GM21717 (cell line): ENCODE measurements at regions not wholly inside any gene's neighbourhood (a gene's known extent, or its start where the extent isn't known, plus 50 kb on each side); places are given as distances from the start of the nearest gene placed in this dataset.
"Not testable (repeated sequence)": the region's sequence is repeated elsewhere in the genome, so short reads cannot be mapped to it uniquely, and the experiment has no call there.

Experiments
- ATAC-seq: cut with Tn5 transposase; IDR thresholded peaks from one replicate; pipeline ENCODE4 v1.9.1; 2021; ENCODE audit warnings: mild to moderate bottlenecking, moderate library complexity; ENCODE audit not compliant: unreplicated experiment

GRCh38 chr7:85384392-85384791 is 197.5 kb upstream of the SEMA3D start:
- no peak for ATAC-seq

GRCh38 chr7:85381212-85381611 is 194.4 kb upstream of the SEMA3D start:
- no peak for ATAC-seq

DNA sequence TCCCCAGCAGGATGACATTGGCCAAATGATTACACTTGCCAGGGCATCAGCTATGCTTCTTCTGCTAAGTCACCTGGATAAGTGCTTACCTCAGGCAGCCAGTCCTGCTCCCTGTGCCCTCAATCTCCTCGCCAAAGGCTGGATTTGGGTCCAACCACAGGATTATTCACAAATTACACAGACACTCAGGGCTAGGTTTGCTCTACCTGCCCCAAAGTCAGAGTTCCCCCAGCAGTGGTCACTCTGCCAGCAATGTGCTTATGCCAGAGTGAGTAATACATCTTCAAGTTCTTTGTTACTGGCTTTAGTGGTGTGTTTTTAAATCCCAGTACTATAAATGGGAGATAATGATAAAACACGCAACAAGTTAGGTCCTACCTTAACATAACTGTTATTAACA is 189.7 kb upstream of the SEMA3D start:
- no peak for ATAC-seq

GRCh38 chr7:85356916-85357315 is 170.1 kb upstream of the SEMA3D start:
- ATAC-seq = no peak

- peak; percentile 72 for ATAC-seq
Observed at GRCh38 chr7:85343484-85343883, 156.6 kb upstream of the SEMA3D start.

- ATAC-seq = no peak
Observed at GRCh38 chr7:85342781-85343180, 155.9 kb upstream of the SEMA3D start.

DNA sequence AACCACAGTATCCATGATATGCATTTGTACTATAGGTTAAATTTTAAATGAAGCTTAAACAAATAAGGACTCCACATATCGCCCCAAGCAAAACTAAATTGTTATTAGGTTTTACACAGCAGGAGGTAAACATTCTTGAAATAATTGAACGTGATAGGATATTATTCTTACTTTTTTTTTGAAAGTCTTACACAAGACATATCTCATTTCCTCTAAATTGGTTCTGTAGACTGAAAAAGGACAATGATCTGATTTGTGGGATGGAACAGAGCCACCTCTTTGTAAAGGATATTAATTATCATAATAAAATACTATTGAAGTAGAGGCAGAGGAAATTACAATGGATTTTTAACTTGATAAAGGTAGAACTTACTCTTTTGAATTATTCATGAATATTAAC is 155.1 kb upstream of the SEMA3D start:
- ATAC-seq = no peak

GRCh38 chr7:85341121-85341520 is 154.3 kb upstream of the SEMA3D start:
- no peak for ATAC-seq

DNA sequence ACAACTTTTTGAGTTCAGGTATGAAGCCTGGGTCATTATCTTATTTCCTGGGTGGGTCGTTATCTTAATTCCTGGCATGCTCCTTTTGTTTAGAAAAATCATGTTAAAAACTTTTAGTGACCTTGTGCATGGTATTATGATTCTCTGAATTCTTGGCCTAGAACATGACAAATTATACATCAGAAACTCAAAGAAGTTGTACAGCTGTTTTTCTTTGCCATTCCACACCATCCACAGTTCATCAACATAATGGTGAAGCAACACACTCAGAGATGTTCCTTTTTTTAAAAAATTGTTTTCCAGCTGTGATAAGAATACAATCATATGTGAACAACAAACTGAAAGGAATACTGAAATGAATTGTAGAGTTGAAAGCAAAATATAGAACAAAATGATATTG is 149.2 kb upstream of the SEMA3D start:
- no peak for ATAC-seq

DNA sequence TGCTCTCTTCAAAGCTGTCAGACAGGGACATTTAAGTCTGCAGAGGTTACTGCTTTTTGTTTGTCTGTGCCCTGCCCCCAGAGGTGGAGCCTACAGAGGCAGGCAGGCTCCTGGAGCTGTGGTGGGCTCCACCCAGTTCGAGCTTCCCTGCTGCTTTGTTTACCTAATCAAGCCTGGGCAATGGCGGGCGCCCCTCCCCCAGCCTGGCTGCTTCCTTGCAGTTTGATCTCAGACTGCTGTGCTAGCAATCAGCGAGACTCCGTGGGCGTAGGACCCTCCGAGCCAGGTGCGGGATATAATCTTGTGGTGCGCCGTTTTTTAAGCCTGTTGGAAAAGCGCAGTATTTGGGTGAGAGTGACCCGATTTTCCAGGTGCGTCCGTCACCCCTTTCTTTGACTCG is 148.3 kb upstream of the SEMA3D start:
- ATAC-seq = not testable (repeated sequence)

DNA sequence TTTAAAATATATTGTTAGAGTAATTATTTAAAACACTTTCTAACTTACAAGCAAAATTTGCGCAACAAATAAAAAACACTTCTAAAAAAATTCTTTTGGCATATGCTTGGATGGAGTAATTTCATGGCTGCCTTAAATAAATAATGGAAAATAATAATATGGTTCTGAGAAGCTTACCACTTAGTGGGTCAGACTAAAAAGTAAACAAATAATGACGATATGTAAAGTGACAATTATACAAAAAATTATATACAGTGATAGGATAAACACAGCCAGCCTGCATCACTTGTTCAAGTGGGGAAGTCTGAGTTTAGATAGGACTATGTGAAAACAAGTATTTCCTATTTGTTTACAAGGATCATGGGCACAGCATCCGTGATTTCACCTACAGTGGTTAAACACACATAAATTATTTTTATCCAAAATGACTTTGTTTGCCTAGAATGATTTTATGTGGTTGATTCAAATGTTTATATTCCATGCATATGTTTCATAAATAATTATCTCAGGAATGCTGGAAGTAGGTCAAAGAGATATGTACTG is 141.7 kb upstream of the SEMA3D start:
- no peak for ATAC-seq

DNA sequence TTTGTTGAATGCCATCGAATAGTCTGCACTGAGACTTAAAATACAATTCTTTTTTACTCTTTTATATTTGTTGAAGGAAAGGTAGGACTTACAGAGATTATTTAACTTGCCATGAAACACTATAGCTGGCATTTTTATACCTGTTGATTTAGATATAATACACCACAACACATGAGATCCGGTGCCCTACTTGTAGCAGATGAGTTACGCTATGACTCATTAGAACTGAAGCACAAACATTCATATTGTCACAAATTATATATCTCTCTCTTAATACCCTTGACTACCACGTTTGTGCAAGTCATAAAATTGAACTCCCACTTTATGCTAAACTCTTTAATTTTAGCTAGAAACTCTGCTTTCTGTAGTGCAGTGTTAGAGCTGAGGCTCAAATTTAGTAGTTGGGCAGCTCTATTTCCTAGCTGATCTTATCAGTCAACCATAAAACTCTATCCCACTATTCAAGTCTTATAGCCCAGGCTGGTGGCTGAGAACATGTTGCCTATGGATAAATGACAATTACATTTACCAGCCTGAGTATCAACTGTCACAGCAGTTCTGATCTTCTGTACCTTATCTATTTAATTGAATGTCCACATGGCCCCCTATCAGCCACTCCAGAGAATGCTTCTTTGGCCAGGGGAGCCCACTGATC is 137.4 kb upstream of the SEMA3D start:
- ATAC-seq = no peak

- no peak for ATAC-seq
Observed at GRCh38 chr7:85322252-85322651, 135.4 kb upstream of the SEMA3D start.

DNA sequence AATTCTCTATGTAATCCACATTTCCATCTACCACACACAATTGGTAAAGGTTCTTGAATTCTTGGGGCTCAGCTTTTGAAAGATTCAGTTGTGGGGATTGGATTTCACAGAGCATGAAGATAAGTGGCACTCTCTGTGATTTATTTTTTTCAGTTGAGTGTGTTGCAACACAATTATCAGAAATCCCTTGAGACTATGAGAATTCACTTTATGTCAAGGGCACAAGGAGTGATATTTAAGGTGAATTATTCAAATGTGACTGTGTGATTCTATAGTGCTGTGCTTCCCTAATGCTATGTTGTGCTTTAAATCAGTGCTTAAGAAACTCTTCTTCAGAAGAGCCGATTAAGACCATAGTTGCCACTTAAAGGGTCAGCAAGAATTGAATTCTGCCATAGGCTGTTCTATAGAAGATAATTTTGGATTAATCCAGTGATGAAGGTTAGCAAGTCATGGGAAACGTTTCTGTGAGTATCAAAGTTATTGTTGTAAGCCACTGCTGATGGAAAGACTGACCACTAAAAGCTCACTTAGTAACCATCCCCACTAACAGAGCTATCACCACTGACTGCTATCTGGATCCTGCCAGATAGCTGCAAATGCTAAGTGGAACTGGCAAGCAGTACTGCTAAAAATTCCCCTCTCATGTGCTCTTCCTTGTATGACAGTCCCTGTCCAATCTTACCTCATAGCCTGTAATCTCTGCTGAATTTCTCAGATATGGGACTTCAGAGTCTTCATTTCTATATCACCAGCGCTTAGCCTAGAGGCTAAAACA is 134.0 kb upstream of the SEMA3D start:
- no peak for ATAC-seq

GRCh38 chr7:85316489-85316888 is 129.6 kb upstream of the SEMA3D start:
- ATAC-seq = no peak

DNA sequence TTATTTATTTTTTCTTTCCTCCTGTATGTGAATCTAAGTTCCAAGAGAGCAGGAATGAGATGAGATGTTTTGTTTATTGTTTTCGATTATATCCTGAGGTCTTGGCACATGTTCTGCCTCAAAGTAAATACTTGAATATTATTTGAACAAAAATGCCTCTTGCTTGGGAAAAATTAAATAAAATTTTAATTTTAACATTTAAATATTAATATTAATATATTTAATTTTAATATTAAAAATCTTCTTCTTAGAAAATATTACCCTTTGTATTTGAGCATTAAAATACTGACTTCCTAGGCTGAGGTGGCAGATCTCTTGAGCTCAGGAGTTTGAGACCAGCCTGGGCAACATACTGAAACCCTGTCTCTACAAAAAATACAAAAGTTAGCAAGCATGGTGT is 123.4 kb upstream of the SEMA3D start:
- no peak for ATAC-seq

DNA sequence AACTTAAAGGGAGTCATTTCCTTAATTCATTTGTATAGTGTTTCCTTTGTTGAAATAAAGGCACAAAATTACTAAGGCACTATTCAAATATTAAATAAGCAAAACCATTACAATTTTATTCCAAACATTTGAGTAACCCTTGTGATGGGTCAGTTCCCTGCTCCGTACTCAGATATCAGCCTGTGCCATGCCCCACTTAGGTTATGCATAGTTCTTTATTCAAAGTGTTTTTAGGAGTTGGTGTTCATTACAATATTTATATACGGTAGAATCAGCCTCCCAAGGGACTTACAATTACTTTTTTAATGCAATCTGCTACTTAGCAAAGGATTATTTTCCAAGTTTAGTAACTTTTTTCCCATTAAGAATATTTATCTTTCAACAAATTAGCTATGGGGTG is 119.3 kb upstream of the SEMA3D start:
- ATAC-seq = no peak

DNA sequence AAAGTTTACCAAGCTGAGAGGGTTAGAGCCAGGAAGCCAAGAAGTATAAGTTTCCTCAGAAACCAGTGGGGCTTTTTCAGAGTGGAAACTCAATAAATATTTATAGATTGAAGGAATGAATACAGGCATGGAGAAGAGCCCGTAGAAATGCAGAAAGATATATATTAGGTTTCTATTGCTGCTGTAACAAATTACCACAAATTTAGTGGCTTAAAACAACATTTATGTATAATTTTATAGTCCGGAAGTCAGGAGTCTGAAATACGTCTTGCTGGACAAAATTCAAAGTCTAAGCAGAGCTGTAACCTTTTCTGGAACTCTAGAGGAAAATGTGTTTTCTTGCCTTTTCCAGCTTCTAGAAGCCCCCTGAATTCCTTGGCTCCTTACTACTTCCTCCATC is 107.3 kb upstream of the SEMA3D start:
- no peak for ATAC-seq

DNA sequence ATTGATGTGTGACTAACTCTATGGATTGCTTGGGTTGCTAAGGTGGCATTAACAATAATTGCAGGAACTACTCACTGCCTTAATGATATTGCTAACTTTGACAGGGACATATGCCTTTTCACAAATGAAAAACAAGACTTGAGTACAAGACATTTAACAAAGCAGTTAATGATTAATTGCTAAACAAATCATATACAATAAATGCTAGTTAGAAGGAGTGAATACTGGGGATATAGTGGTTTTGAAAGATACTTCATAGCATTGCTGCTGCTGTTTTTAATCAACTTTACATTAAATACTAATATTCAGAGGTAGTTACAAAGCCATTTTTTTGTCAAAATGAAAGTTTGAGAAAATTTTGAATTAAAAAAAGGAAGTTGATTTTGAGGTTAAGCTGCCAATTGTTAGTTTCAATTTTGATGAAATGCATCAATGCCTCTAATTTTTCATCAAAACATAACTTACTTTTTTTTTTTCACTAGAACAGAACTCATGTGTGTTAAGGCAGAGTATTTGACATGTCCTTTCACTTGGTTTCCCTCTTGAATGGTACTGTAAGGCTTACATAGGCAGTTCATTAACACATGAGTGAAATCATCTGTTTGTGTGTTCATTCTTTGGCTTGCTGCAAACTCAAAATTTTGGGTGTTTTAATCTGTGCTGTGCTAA is 106.2 kb upstream of the SEMA3D start:
- no peak for ATAC-seq

- no peak for ATAC-seq
Observed at GRCh38 chr7:85290269-85290668, 103.4 kb upstream of the SEMA3D start.

DNA sequence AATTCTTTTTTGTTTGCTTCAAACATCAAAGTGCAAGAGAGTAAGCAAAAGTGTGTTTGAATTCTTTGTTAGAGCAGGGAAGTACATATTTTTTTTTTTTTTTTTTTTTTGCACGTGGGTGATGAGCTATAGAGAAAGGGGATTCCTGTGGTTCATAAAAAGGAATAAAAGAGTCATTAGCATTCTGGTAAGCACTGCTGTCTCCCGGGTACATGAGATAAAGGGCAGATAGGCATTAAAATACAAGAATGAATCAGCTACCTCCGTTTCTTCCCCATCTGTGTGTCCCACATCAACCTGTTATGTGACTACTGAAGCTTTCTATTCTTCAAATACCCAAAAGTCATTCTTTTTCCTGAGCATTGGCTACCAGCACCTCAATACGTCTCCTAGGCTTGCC is 102.4 kb upstream of the SEMA3D start:
- ATAC-seq = no peak
